ENCODE measurements at regions not wholly inside any gene's neighbourhood (a gene's known extent, or its start where the extent isn't known, plus 50 kb on each side); places are given as distances from the start of the nearest gene placed in this dataset.

DNA sequence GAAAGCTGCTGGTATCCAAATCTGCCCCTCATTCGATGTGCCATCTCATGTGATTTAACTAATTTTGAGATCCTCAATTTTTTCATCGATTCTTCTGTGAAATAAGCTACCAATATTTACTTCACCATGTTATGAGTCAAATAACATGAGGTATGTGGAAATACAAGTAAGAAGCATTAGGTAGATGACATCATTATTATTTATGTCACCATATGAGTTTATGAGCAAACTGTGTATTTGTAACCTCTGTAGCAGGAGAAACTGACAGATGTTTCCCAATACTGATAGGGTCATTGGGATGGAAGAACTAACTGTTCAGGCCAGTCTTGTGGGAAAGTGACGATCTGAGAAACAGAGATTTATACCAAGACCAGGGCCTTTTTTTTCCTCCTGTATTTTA lies 229.4 kb upstream of the GOT2 start:
- no peak for TF ChIP-seq POLR2A (IDR thresholded peaks at IDR 0.05)
- TF ChIP-seq, protein P1, sequence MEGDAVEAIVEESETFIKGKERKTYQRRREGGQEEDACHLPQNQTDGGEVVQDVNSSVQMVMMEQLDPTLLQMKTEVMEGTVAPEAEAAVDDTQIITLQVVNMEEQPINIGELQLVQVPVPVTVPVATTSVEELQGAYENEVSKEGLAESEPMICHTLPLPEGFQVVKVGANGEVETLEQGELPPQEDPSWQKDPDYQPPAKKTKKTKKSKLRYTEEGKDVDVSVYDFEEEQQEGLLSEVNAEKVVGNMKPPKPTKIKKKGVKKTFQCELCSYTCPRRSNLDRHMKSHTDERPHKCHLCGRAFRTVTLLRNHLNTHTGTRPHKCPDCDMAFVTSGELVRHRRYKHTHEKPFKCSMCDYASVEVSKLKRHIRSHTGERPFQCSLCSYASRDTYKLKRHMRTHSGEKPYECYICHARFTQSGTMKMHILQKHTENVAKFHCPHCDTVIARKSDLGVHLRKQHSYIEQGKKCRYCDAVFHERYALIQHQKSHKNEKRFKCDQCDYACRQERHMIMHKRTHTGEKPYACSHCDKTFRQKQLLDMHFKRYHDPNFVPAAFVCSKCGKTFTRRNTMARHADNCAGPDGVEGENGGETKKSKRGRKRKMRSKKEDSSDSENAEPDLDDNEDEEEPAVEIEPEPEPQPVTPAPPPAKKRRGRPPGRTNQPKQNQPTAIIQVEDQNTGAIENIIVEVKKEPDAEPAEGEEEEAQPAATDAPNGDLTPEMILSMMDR (IDR thresholded peaks at IDR 0.05) = no peak
